Mucosa of rectum (tissue), 2 donors: ENCODE measurements at regions not wholly inside any gene's neighbourhood (a gene's known extent, or its start where the extent isn't known, plus 50 kb on each side); places are given as distances from the start of the nearest gene placed in this dataset.
"Not testable (repeated sequence)": the region's sequence is repeated elsewhere in the genome, so short reads cannot be mapped to it uniquely, and the experiment has no call there.

Experiments
- H3K27ac ChIP-seq, 2 donors: one replicate each; pipeline ENCODE4 v1.7.0; 2013; ENCODE audit warnings: inconsistent platforms in 2 of 2, low read depth in 2 of 2, low read length in 2 of 2
- H3K27me3 ChIP-seq, 2 donors: one replicate each; pipeline ENCODE4 v1.7.0; 2013; ENCODE audit warnings: low read length in 2 of 2; ENCODE audit not compliant: control insufficient read depth in 2 of 2, insufficient read depth in 2 of 2
- H3K36me3 ChIP-seq, 2 donors: one replicate each; pipeline ENCODE4 v1.7.0; 2013; ENCODE audit warnings: low read length in 2 of 2; ENCODE audit not compliant: control insufficient read depth in 2 of 2, insufficient read depth in 2 of 2
- H3K4me1 ChIP-seq, 2 donors: one replicate each; pipeline ENCODE4 v1.7.0; 2013; ENCODE audit warnings: low read length in 2 of 2, mild to moderate bottlenecking in 1 of 2; ENCODE audit not compliant: control insufficient read depth in 2 of 2, insufficient read depth in 2 of 2
- H3K4me3 ChIP-seq, 2 donors: one replicate each; pipeline ENCODE4 v1.7.0; 2013; ENCODE audit warnings: low read length in 2 of 2
- H3K9ac ChIP-seq, 2 donors: one replicate each; pipeline ENCODE4 v1.7.0; 2013; ENCODE audit warnings: low read length in 2 of 2, low read depth in 1 of 2, mild to moderate bottlenecking in 1 of 2
- H3K9me3 ChIP-seq, 2 donors: one replicate each; pipeline ENCODE4 v1.7.0; 2013; ENCODE audit warnings: low read length in 2 of 2; ENCODE audit not compliant: control insufficient read depth in 2 of 2
- donor health status: healthy.
- donor health status: Normal muscosa, but diverticular disease.

DNA sequence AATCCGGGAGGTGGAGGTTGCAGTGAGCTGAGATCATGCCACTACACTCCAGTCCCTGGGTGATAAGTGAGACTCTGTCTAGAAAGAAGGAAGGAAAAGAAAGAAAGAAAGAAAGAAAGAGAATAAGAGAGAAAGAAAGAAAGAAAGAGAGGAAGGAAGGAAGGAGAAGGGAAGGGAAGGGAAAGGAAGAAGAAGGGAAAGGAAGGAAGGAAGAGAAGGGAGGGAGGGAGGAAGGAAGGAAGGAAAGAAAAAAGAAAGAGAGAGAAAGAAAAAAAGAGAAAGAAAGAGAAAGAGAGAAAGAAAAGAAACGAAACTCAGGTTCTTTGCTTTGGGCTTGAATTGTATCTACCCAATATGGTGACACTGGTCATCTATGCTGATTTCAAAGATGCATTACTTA, 102.3 kb upstream of the GATA6 start:
- H3K27ac ChIP-seq: no peak overlapping the region
- H3K4me1 ChIP-seq: peaks cover 0 to 3% of the 10 kb centered on the region in 2 donors
- no peaks in the 10 kb centered on the region for H3K36me3 ChIP-seq
- no peaks in the 10 kb centered on the region for H3K9me3 ChIP-seq
- H3K9ac ChIP-seq: no peak overlapping the region
- no peaks in the 10 kb centered on the region for H3K27me3 ChIP-seq
- H3K4me3 ChIP-seq: no peak overlapping the region

DNA sequence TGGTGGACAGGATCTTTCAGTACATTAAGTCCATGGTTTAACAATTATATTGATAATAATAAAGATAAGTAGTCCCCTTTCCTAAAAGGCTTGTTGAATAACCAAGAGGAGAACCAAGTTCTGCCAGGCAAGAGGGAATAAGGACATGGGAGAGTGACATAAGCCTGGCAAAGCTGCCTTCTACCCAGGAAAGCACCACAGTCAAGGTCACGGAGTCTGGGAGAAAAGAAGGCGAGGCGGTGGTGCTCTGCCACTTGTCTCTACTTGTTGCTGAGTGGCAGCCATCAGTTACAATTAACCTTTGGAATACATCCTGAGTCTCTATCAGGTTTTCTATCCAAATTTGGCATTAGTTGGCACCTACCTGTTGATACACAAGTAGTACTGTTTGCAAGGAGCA, 101.7 kb upstream of the GATA6 start:
- no peaks in the 10 kb centered on the region for H3K27me3 ChIP-seq
- no peaks in the 10 kb centered on the region for H3K9me3 ChIP-seq
- H3K36me3 ChIP-seq: no peaks in the 10 kb centered on the region
- H3K4me3 ChIP-seq: no peak overlapping the region
- H3K27ac ChIP-seq: no peak overlapping the region
- H3K4me1 ChIP-seq: no peaks in the 10 kb centered on the region
- H3K9ac ChIP-seq: no peak overlapping the region

- not testable (repeated sequence) for H3K9ac ChIP-seq, H3K27me3 ChIP-seq, H3K4me3 ChIP-seq
Observed at GRCh38 chr18:22068784-22069183, 100.6 kb upstream of the GATA6 start.

DNA sequence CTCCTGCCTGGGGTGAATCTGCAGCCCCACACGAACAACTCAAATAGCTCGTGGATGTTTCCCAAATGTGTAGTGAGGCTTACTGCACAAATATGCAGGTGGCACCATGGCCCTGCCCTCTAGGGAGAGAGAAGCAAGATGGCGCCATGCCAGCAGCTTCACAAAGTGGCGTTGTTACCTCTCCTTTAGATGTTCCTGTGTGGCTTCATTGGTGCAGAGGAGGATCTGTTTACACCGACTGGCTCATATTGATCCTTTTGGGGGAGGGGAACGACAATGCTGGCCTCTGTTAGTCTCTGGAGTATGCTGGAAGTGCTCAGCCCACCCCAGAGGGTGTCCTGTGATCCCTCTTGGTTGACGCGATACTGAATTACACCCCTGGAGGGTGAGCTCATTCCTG, 99.5 kb upstream of the GATA6 start:
- Histone ChIP-seq H3K9me3 (no peaks in the 10 kb centered on the region), H3K4me1 (no peaks in the 10 kb centered on the region), H3K36me3 (no peaks in the 10 kb centered on the region), H3K27ac (no peak overlapping the region), H3K4me3 (no peak overlapping the region), H3K27me3 (no peaks in the 10 kb centered on the region), H3K9ac (no peak overlapping the region)

More at GRCh38 chr18:22068784-22069183, 100.6 kb upstream of the GATA6 start:
- H3K4me1 ChIP-seq, H3K27ac ChIP-seq, H3K36me3 ChIP-seq, H3K9me3 ChIP-seq: not testable (repeated sequence)

DNA sequence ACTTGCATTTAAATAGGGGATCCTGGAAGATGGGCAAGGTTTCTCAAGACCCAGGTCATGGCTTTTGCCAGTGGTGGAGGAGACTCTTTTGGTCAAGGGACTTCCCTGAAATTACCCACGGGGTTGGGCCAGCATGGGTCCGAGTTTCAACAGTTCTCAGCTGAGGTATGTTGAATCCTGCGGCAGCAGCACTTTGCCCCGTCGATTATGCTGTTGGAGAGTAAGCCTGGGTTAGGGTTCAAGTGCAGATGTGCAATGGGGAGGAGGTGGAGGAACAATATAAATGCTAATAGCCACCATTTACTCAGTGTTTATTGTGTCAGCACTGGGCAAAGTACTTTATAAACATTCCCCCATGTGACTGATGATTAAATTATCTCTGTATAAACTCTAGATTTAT, 96.0 kb upstream of the GATA6 start:
- H3K9ac ChIP-seq: no peak overlapping the region
- H3K27ac ChIP-seq: no peak overlapping the region
- H3K27me3 ChIP-seq: no peaks in the 10 kb centered on the region
- H3K4me3 ChIP-seq: no peak overlapping the region
- H3K4me1 ChIP-seq: no peaks in the 10 kb centered on the region
- no peaks in the 10 kb centered on the region for H3K36me3 ChIP-seq
- no peaks in the 10 kb centered on the region for H3K9me3 ChIP-seq

- H3K4me1 ChIP-seq: no peaks in the 10 kb centered on the region
- H3K27me3 ChIP-seq: no peaks in the 10 kb centered on the region
- no peaks in the 10 kb centered on the region for H3K36me3 ChIP-seq
- H3K4me3 ChIP-seq: no peak overlapping the region
- no peak overlapping the region for H3K9ac ChIP-seq
- H3K27ac ChIP-seq: no peak overlapping the region
- H3K9me3 ChIP-seq: no peaks in the 10 kb centered on the region
Observed at GRCh38 chr18:22074282-22075070, 94.9 kb upstream of the GATA6 start.

GRCh38 chr18:22080035-22080434, 89.4 kb upstream of the GATA6 start:
- H3K4me3 ChIP-seq: no peak overlapping the region
- peaks cover 13 to 24% of the 10 kb centered on the region in 2 donors for H3K4me1 ChIP-seq
- no peaks in the 10 kb centered on the region for H3K36me3 ChIP-seq
- H3K27me3 ChIP-seq: no peaks in the 10 kb centered on the region
- peak overlapping the region; percentile 32 to 38 for H3K27ac ChIP-seq
- H3K9ac ChIP-seq: no peak overlapping the region
- H3K9me3 ChIP-seq: no peaks in the 10 kb centered on the region

DNA sequence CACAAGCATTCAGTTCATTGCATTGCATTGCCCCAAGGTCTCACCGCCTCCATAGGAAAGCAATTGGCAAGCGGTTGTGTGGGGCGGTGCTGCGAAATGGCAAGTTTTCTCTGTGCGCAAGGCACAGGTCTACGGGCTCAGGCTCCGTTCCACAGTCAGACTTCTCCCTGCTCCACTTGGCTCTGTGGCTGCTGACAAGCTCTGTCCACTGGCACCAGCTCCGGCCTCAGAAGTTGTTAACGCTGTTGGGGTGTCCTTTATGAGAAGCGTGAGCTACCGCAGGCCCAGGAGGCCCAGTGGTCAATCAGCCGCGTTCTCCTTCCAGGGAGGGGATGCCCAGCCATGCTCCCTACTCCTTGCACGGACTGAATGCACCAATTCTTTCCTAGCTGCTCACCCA, 87.0 kb upstream of the GATA6 start:
- H3K4me1 ChIP-seq: peaks cover 13 to 24% of the 10 kb centered on the region in 2 donors
- no peaks in the 10 kb centered on the region for H3K9me3 ChIP-seq
- H3K27me3 ChIP-seq: no peaks in the 10 kb centered on the region
- H3K27ac ChIP-seq: no peak overlapping the region
- H3K4me3 ChIP-seq: no peak overlapping the region
- H3K9ac ChIP-seq: no peak overlapping the region
- H3K36me3 ChIP-seq: no peaks in the 10 kb centered on the region

DNA sequence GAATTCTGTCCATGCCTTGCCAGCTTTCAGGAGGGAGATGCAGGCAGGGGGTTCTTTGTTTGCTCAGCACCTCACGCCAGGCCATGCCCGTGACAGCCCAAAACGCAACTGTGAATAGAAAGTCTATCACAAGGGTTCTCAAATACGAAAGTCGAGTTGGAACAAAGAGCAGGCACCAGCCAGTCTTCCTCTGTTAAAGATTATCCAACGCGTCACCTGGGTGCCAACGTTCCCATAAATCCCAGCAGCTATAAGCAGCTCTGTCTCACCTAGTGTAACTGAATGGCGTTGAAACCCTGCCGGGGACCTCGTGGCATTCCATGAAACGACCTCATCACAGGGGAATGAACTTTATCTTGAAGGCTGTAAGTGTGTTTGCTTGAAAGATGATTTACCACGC, 84.8 kb upstream of the GATA6 start:
- Histone ChIP-seq H3K4me1 (peaks cover 18 to 33% of the 10 kb centered on the region in 2 donors), H3K36me3 (no peaks in the 10 kb centered on the region), H3K9me3 (no peaks in the 10 kb centered on the region), H3K4me3 (peak overlapping the region; percentile 41 to 65), H3K27me3 (no peaks in the 10 kb centered on the region), H3K9ac (peak overlapping the region; percentile 44 to 49), H3K27ac (peak overlapping the region; percentile 77 to 83)

- Histone ChIP-seq H3K27me3 (no peaks in the 10 kb centered on the region), H3K4me1 (peaks cover 12 to 23% of the 10 kb centered on the region in 2 donors), H3K4me3 (no peak overlapping the region), H3K9me3 (no peaks in the 10 kb centered on the region), H3K9ac (no peak overlapping the region), H3K27ac (no peak overlapping the region), H3K36me3 (no peaks in the 10 kb centered on the region)
Observed at GRCh38 chr18:22086973-22087372, 82.4 kb upstream of the GATA6 start.
